A549 (cell line): ENCODE measurements at regions not wholly inside any gene's neighbourhood (a gene's known extent, or its start where the extent isn't known, plus 50 kb on each side); places are given as distances from the start of the nearest gene placed in this dataset.

ENCODE experiments used
- ATAC-seq, 2 experiments: fragments of 200-7000 bp in 1 of 2; fragments of >200 bp in 1 of 2; cut with Nextera tagmentation in 1 of 2; cut with Tn5 transposase in 1 of 2; 3 replicates each; pipeline versions ENCODE4 v1.8.0 to v1.9.1; 2018 to 2020; ENCODE audit warnings: mild to moderate bottlenecking in 1 of 2, moderate library complexity in 1 of 2
- CTCF ChIA-PET: fragments of 300-600 bp; sonication (Branson Sonifier 250); formaldehyde crosslinking; extraction: SDS; loops from one replicate; lab custom pipeline; 2021; ENCODE audit warnings: antibody characterized with exemption, inconsistent platforms; lab: Yijun Ruan, JAX
- POLR2A ChIA-PET: fragments of 350-600 bp; formaldehyde crosslinking; extraction: SDS; loops from one replicate; lab custom pipeline; 2021; ENCODE audit warnings: antibody characterized with exemption, inconsistent platforms; lab: Yijun Ruan, JAX
- DNase-seq, 2 experiments: peaks; one replicate each; pipeline versions ENCODE4 v3.0.0 to v3.0.0-alpha.2; 2011 to 2016; ENCODE audit warnings: low read depth in 1 of 2, low spot score in 1 of 2
- FAIRE-seq: peaks from 2 replicates; lab custom pipeline; 2011; peaks lifted over from hg19 to GRCh38; lab: Jason Lieb, UNC
- H3K27ac ChIP-seq, 2 experiments: fragments of >200 bp; sonication (Bioruptor Twin); formaldehyde crosslinking; 3 replicates each; pipeline ENCODE4 v1.5.1; 2016 to 2017
- H3K4me1 ChIP-seq: fragments of >200 bp; sonication (Bioruptor Twin); formaldehyde crosslinking; 3 replicates; pipeline ENCODE4 v1.6.1; 2016
- H3K4me2 ChIP-seq: fragments of >200 bp; sonication (Bioruptor Twin); formaldehyde crosslinking; 3 replicates; pipeline ENCODE4 v1.6.1; 2016
- H3K4me3 ChIP-seq: fragments of >200 bp; sonication (Bioruptor Twin); formaldehyde crosslinking; 3 replicates; pipeline ENCODE4 v1.5.1; 2016
- H3K9me3 ChIP-seq: fragments of >200 bp; sonication (Bioruptor Twin); formaldehyde crosslinking; 3 replicates; pipeline ENCODE4 v1.6.1; 2016
- ATOH8 ChIP-seq: fragments of 250-450 bp; sonication (Bioruptor Pico); IDR thresholded peaks from 2 replicates; pipeline ENCODE4 v1.5.0; 2020; ENCODE audit warnings: low read depth, mild to moderate bottlenecking, moderate library complexity
- CBX2 ChIP-seq: fragments of 200-600 bp; sonication (generic); IDR thresholded peaks from 2 replicates; pipeline ENCODE4 v1.6.1; 2016; ENCODE audit warnings: low read depth, mild to moderate bottlenecking, borderline replicate concordance
- CBX8 ChIP-seq: fragments of 200-600 bp; sonication (generic); IDR thresholded peaks from 2 replicates; pipeline ENCODE4 v1.6.1; 2016
- E2F6 ChIP-seq: IDR thresholded peaks from 2 replicates; pipeline ENCODE4 v1.6.1; 2012; ENCODE audit warnings: low read depth, borderline replicate concordance
- ELK1 ChIP-seq: fragments of 150-350 bp; IDR thresholded peaks from 2 replicates; pipeline ENCODE4 v1.6.1; 2014; ENCODE audit warnings: low read depth, mild to moderate bottlenecking, low read length
- GATA3 ChIP-seq: IDR thresholded peaks from 2 replicates; pipeline ENCODE4 v1.6.1; 2012; ENCODE audit warnings: borderline replicate concordance
- HDAC2 ChIP-seq: fragments of 200-600 bp; sonication (generic); IDR thresholded peaks from 2 replicates; pipeline ENCODE4 v1.6.1; 2016
- HES2 ChIP-seq: fragments of >200 bp; sonication (Bioruptor Twin); formaldehyde crosslinking; IDR thresholded peaks from 2 replicates; pipeline ENCODE4 v1.6.1; 2016
- HEYL ChIP-seq: fragments of 250-450 bp; sonication (Bioruptor Pico); IDR thresholded peaks from 2 replicates; pipeline ENCODE4 v1.8.0; 2021; ENCODE audit warnings: mild to moderate bottlenecking, moderate library complexity
- HOXB5 ChIP-seq: fragments of 250-450 bp; sonication (Bioruptor Pico); IDR thresholded peaks from 2 replicates; pipeline ENCODE4 v1.5.0; 2020; ENCODE audit warnings: mild to moderate bottlenecking, moderate library complexity
- KDM1A ChIP-seq: fragments of 200-600 bp; sonication (generic); IDR thresholded peaks from 2 replicates; pipeline ENCODE4 v1.6.1; 2016; ENCODE audit warnings: low read depth, mild to moderate bottlenecking
- KDM5A ChIP-seq: fragments of 200-600 bp; sonication (generic); IDR thresholded peaks from 2 replicates; pipeline ENCODE4 v1.6.1; 2016; ENCODE audit warnings: antibody characterized with exemption, mild to moderate bottlenecking
- MAFK ChIP-seq: fragments of 450-650 bp; IDR thresholded peaks from 2 replicates; pipeline ENCODE4 v1.6.1; 2014; ENCODE audit not compliant: partially characterized antibody
- MAX ChIP-seq: IDR thresholded peaks from 2 replicates; pipeline ENCODE4 v1.6.1; 2012
- MYC ChIP-seq: IDR thresholded peaks from 2 replicates; pipeline ENCODE4 v1.6.1; 2012; ENCODE audit warnings: mild to moderate bottlenecking, inconsistent platforms, low read length, improper control_type of control experiment, borderline replicate concordance
- PBX3 ChIP-seq: IDR thresholded peaks from 2 replicates; pipeline ENCODE4 v1.6.1; 2012
- POLR2AphosphoS2 ChIP-seq: conservative IDR thresholded peaks from 2 replicates; pipeline ENCODE4 v1.6.1; 2012; ENCODE audit warnings: low read length, improper control_type of control experiment, inconsistent platforms
- RAD21 ChIP-seq, 2 experiments: fragments of >200 bp in 1 of 2; sonication (Bioruptor Twin) in 1 of 2; formaldehyde crosslinking in 1 of 2; IDR thresholded peaks in 1 of 2; conservative IDR thresholded peaks in 1 of 2; 2 replicates in 1 of 2; 3 replicates in 1 of 2; pipeline ENCODE4 v1.6.1; 2012 to 2018; ENCODE audit warnings: inconsistent platforms in 1 of 2
- RARB ChIP-seq: fragments of 250-450 bp; sonication (Bioruptor Pico); IDR thresholded peaks from 2 replicates; pipeline ENCODE4 v1.8.0; 2021; ENCODE audit warnings: mild to moderate bottlenecking, moderate library complexity
- RNF2 ChIP-seq: fragments of 200-600 bp; sonication (generic); IDR thresholded peaks from 2 replicates; pipeline ENCODE4 v1.6.1; 2016; ENCODE audit warnings: low read depth, mild to moderate bottlenecking, antibody characterized with exemption, moderate library complexity, borderline replicate concordance
- SMC3 ChIP-seq: fragments of >200 bp; sonication (Bioruptor Twin); formaldehyde crosslinking; IDR thresholded peaks from 3 replicates; pipeline ENCODE4 v1.6.1; 2018; ENCODE audit warnings: inconsistent platforms
- SREBF2 ChIP-seq: fragments of 450-650 bp; IDR thresholded peaks from 2 replicates; pipeline ENCODE4 v1.6.1; 2014; ENCODE audit warnings: mild to moderate bottlenecking, moderate library complexity
- TFCP2L1 ChIP-seq: fragments of 250-450 bp; sonication (Bioruptor Pico); IDR thresholded peaks from 2 replicates; pipeline ENCODE4 v1.5.0; 2021; ENCODE audit warnings: mild to moderate bottlenecking
- TP53 ChIP-seq: fragments of 250-450 bp; sonication (Bioruptor Pico); IDR thresholded peaks from 2 replicates; pipeline ENCODE4 v1.5.0; 2021; ENCODE audit warnings: mild to moderate bottlenecking, moderate library complexity
- USF2 ChIP-seq: fragments of 450-650 bp; IDR thresholded peaks from 2 replicates; pipeline ENCODE4 v1.6.1; 2014; ENCODE audit warnings: antibody characterized with exemption
- ZC3H11A ChIP-seq: fragments of 450-650 bp; IDR thresholded peaks from 2 replicates; pipeline ENCODE4 v1.6.1; 2014; ENCODE audit warnings: antibody characterized with exemption, mild to moderate bottlenecking
- ZFP36 ChIP-seq: fragments of 450-650 bp; IDR thresholded peaks from 2 replicates; pipeline ENCODE4 v1.6.1; 2014; ENCODE audit warnings: borderline replicate concordance; ENCODE audit not compliant: partially characterized antibody
- ZSCAN20 ChIP-seq: fragments of 250-450 bp; sonication (Bioruptor Pico); IDR thresholded peaks from 2 replicates; pipeline ENCODE4 v1.8.0; 2022; ENCODE audit warnings: mild to moderate bottlenecking, moderate library complexity
- WGBS: methylation state at CpG from one replicate; pipeline ENCODE4 v1.1.6; 2017; ENCODE audit errors: missing lambda C conversion rate; 5-methylcytosine and 5-hydroxymethylcytosine counted together

GRCh38 chr5:44727100-44727499, 81.6 kb upstream of the MRPS30 start:
- Histone ChIP-seq H3K4me3 (no peak overlapping the region), H3K27ac (no peak overlapping the region), H3K9me3 (no peaks in the 10 kb centered on the region)
- no peak for DNase-seq
- POLR2A ChIA-PET, result no interaction called here
- TF ChIP-seq HDAC2 (no peak), ZFP36 (no peak), KDM5A (no peak), KDM1A (no peak), PBX3 (no peak), HEYL (CRISPR knock-in tag) (no peak), ZC3H11A (no peak), SMC3 (no peak), TFCP2L1 (no peak), ZSCAN20 (CRISPR knock-in tag) (no peak), RAD21 (conservative IDR thresholded peaks at IDR 0.05 in 1 of 2, IDR thresholded peaks at IDR 0.05 in 1 of 2) (no peak), USF2 (no peak), RARB (CRISPR knock-in tag) (no peak), SREBF2 (no peak), E2F6 (no peak), POLR2AphosphoS2 (no peak)
- TF ChIP-seq, all 56 proteins: peak for 0
- Histone ChIP-seq H3K4me1 (no peaks in the 10 kb centered on the region), H3K4me2 (no peak overlapping the region)
- ATAC-seq, result no peak
- no peak for FAIRE-seq
- CTCF ChIA-PET, result no interaction called here
- WGBS, result 4% methylated on average over 1 of the region's 1 CpG

- POLR2A ChIA-PET, result no interaction called here
Observed at GRCh38 chr5:44719856-44720255, 88.9 kb upstream of the MRPS30 start.

GRCh38 chr5:44714871-44715561, 93.7 kb upstream of the MRPS30 start:
- 2% methylated on average over 3 of the region's 3 CpGs for WGBS
- CTCF ChIA-PET, result no interaction called here
- TF ChIP-seq TFCP2L1, result no peak
- no peak for TF ChIP-seq HOXB5 (CRISPR knock-in tag)
- no peak for TF ChIP-seq HEYL (CRISPR knock-in tag)
- TF ChIP-seq HDAC2, result no peak
- no peak for TF ChIP-seq ATOH8 (CRISPR knock-in tag)
- no peak for TF ChIP-seq HES2
- TF ChIP-seq MYC, result no peak
- TF ChIP-seq MAFK, result no peak
- no peak for TF ChIP-seq RNF2
- TF ChIP-seq CBX2, result no peak
- no peak for TF ChIP-seq ELK1
- TF ChIP-seq TP53, result no peak
- TF ChIP-seq CBX8, result no peak

More at GRCh38 chr5:44719856-44720255, 88.9 kb upstream of the MRPS30 start:
- H3K4me1 ChIP-seq, result no peaks in the 10 kb centered on the region
- ATAC-seq, result no peak
- no peak overlapping the region for H3K4me2 ChIP-seq
- FAIRE-seq, result no peak
- H3K4me3 ChIP-seq, result no peak overlapping the region
- DNase-seq, result no peak
- H3K9me3 ChIP-seq, result no peaks in the 10 kb centered on the region; the same call in 2 of the 3 replicates
- CTCF ChIA-PET, result no interaction called here
- H3K27ac ChIP-seq, result no peak overlapping the region
- WGBS, result 3% methylated on average over 2 of the region's 2 CpGs
- TF ChIP-seq HES2 (no peak), HEYL (CRISPR knock-in tag) (no peak), MAX (no peak), RARB (CRISPR knock-in tag) (no peak), GATA3 (no peak), RAD21 (conservative IDR thresholded peaks at IDR 0.05 in 1 of 2, IDR thresholded peaks at IDR 0.05 in 1 of 2) (no peak), SMC3 (no peak), KDM1A (no peak)

More at GRCh38 chr5:44714871-44715561, 93.7 kb upstream of the MRPS30 start:
- Histone ChIP-seq H3K4me1 (no peaks in the 10 kb centered on the region), H3K27ac (no peak overlapping the region), H3K4me2 (no peak overlapping the region), H3K9me3 (no peaks in the 10 kb centered on the region; the same call in 2 of the 3 replicates), H3K4me3 (no peak overlapping the region)
- DNase-seq (no peak), FAIRE-seq (no peak), ATAC-seq (no peak)
- POLR2A ChIA-PET, result no interaction called here
